RWPE2 (cell line): ENCODE measurements at regions not wholly inside any gene's neighbourhood (a gene's known extent, or its start where the extent isn't known, plus 50 kb on each side); places are given as distances from the start of the nearest gene placed in this dataset.
A peak's percentile ranks its signal among the peaks of the same experiment; 100 is the strongest.
"Not testable (repeated sequence)": the region's sequence is repeated elsewhere in the genome, so short reads cannot be mapped to it uniquely, and the experiment has no call there.

ENCODE experiments used
- ATAC-seq: fragments of 200-7000 bp; cut with Tn5 transposase; 3 replicates; pipeline ENCODE4 v1.9.1; 2021; ENCODE audit warnings: low read depth
- DNase-seq: peaks from one replicate; pipeline ENCODE4 v3.0.0-alpha.2; 2020; ENCODE audit warnings: low spot score
- H3K27ac ChIP-seq: fragments of 450-650 bp; 2 replicates; pipeline ENCODE4 v1.5.1; 2017; ENCODE audit warnings: mild to moderate bottlenecking; ENCODE audit not compliant: poor library complexity, severe bottlenecking
- H3K27me3 ChIP-seq: fragments of 250-450 bp; sonication (Bioruptor Pico); 2 replicates; pipeline ENCODE4 v1.5.1; 2021; ENCODE audit warnings: mild to moderate bottlenecking, moderate library complexity; ENCODE audit not compliant: insufficient read depth, poor library complexity, severe bottlenecking
- H3K36me3 ChIP-seq: fragments of 250-450 bp; sonication (Bioruptor Pico); 2 replicates; pipeline ENCODE4 v1.5.1; 2020; ENCODE audit warnings: low read depth, mild to moderate bottlenecking, moderate library complexity
- H3K4me1 ChIP-seq: fragments of 250-450 bp; sonication (Bioruptor Pico); 2 replicates; pipeline ENCODE4 v1.5.1; 2021; ENCODE audit warnings: mild to moderate bottlenecking, moderate library complexity; ENCODE audit not compliant: insufficient read depth, poor library complexity, severe bottlenecking
- H3K4me3 ChIP-seq: fragments of 250-450 bp; sonication (Bioruptor Pico); 2 replicates; pipeline ENCODE4 v1.5.1; 2021; ENCODE audit warnings: mild to moderate bottlenecking, moderate library complexity; ENCODE audit not compliant: severe bottlenecking
- H3K9me3 ChIP-seq: fragments of 250-450 bp; sonication (Bioruptor Pico); 2 replicates; pipeline ENCODE4 v1.5.1; 2021; ENCODE audit warnings: mild to moderate bottlenecking, moderate library complexity; ENCODE audit not compliant: severe bottlenecking
- TF ChIP-seq, protein P1 (sequence below): fragments of 450-650 bp; IDR thresholded peaks from one replicate; pipeline ENCODE4 v1.5.1; 2017; ENCODE audit warnings: mild to moderate bottlenecking, moderate library complexity; ENCODE audit not compliant: poor library complexity, severe bottlenecking

GRCh38 chr12:89768586-89769482 is 60.2 kb upstream of the ATP2B1 start:
- TF ChIP-seq, protein P1, sequence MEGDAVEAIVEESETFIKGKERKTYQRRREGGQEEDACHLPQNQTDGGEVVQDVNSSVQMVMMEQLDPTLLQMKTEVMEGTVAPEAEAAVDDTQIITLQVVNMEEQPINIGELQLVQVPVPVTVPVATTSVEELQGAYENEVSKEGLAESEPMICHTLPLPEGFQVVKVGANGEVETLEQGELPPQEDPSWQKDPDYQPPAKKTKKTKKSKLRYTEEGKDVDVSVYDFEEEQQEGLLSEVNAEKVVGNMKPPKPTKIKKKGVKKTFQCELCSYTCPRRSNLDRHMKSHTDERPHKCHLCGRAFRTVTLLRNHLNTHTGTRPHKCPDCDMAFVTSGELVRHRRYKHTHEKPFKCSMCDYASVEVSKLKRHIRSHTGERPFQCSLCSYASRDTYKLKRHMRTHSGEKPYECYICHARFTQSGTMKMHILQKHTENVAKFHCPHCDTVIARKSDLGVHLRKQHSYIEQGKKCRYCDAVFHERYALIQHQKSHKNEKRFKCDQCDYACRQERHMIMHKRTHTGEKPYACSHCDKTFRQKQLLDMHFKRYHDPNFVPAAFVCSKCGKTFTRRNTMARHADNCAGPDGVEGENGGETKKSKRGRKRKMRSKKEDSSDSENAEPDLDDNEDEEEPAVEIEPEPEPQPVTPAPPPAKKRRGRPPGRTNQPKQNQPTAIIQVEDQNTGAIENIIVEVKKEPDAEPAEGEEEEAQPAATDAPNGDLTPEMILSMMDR, result no peak
- no peak overlapping the region for H3K4me3 ChIP-seq

DNA sequence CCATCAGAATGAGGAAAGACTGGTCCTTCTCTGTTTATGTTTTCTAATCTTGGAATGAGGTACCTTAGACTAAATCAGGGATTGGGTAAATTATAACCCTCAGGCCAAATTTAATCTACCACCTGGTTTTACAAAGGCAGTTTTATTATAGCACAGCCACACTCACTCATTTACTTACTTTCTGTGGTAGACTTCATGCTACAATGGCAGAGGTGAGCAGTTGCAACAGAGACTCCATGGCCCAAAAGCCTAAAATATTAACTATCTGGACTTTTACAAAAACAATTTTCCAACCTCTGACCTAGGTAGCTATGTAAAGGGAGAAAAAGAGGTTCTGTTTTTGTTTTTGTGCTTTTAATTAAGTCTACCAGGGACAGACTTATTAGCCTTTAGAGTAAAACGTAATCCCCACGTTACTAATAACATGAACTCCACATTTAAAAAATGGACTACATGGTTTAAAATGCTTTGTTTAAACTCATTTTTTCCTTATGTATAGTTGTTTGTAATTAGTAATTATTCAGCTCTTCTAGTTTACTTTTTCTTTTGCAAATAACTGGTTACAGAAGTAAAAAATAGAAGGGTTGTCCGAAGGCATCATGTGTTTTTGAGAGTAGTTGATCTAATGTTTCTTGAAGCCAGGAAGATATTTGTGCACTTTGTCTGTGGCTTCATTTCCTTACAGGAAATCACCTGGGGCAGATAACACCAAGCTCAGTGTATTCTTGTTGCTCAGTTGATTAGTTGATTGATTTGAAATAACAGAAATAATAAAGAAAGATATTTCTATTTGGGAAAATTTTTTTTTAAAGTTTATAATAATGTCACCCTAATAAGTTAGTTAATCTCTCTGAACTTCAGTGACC is 57.6 kb upstream of the ATP2B1 start:
- Histone ChIP-seq H3K27me3 (no peaks in the 10 kb centered on the region), H3K9me3 (no peaks in the 10 kb centered on the region), H3K4me1 (peaks cover 30% of the 10 kb centered on the region), H3K36me3 (no peaks in the 10 kb centered on the region), H3K27ac (no peak overlapping the region), H3K4me3 (no peak overlapping the region)
- ATAC-seq, result no peak
- DNase-seq, result no peak
- TF ChIP-seq, protein P1, result no peak

More at GRCh38 chr12:89768586-89769482, 60.2 kb upstream of the ATP2B1 start:
- H3K36me3 ChIP-seq, result no peaks in the 10 kb centered on the region
- ATAC-seq, result peak; percentile 95
- peak; percentile 71 for DNase-seq
- no peaks in the 10 kb centered on the region for H3K27me3 ChIP-seq
- peaks cover 12% of the 10 kb centered on the region for H3K4me1 ChIP-seq
- no peaks in the 10 kb centered on the region for H3K9me3 ChIP-seq
- H3K27ac ChIP-seq, result peak overlapping the region; percentile 84

DNA sequence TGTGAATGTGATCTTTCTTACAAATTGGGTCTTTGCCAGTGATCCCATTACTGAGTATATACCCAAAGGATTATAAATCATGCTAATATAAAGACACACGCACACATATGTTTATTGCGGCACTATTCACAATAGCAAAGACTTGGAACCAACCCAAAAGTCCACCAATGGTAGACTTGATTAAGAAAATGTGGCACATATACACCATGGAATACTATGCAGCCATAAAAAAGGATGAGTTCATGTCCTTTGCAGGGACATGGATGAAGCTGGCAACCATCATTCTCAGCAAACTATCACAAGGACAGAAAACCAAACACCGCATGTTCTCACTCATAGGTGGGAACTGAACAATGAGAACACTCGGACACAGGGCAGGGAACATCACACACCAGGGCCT is 55.5 kb upstream of the ATP2B1 start:
- not testable (repeated sequence) for H3K27me3 ChIP-seq, H3K36me3 ChIP-seq, H3K9me3 ChIP-seq, ATAC-seq, H3K4me3 ChIP-seq, DNase-seq, H3K27ac ChIP-seq
- peaks cover 27% of the 10 kb centered on the region for H3K4me1 ChIP-seq

DNA sequence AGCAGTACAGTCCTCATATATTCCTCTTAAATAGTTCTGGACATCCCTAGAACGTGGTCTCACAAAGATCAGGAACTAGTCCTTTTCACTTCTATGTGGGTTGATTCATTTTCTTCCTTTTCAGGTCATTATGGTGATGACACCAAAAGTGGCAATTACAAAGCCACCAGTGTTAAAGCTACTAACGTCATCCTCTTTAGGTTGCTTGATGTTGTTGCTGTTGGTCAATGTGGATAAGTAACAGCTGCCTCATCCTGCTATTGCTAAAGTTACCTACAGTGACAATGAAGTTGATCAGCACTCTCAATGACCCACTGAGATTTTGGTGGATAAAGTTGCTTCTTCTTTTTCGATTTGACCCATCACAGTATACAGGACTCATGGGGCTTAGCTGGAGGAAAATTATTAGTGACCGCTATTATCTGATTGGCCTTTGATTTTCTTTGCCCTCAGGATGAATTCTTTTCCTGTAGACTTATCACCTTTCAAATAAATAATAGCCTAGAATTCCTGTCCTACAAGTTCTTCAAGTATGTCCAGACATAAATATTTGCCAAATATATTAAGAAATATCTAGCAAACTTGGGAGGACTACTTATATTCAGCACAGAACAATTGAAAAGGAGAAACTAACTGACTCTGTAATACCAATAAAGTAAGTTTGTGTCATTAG is 54.0 kb upstream of the ATP2B1 start:
- DNase-seq (no peak), ATAC-seq (peak; percentile 35; the same call in 2 of the 3 replicates)
- H3K27ac ChIP-seq, result peak overlapping the region; percentile 21
- no peak overlapping the region for H3K4me3 ChIP-seq
- no peaks in the 10 kb centered on the region for H3K27me3 ChIP-seq
- H3K36me3 ChIP-seq, result no peaks in the 10 kb centered on the region
- TF ChIP-seq, protein P1, result no peak
- H3K9me3 ChIP-seq, result no peaks in the 10 kb centered on the region
- peaks cover 24% of the 10 kb centered on the region for H3K4me1 ChIP-seq

GRCh38 chr12:89760783-89761182 is 52.1 kb upstream of the ATP2B1 start:
- no peak overlapping the region for H3K27ac ChIP-seq

More at GRCh38 chr12:89760783-89761182, 52.1 kb upstream of the ATP2B1 start:
- Histone ChIP-seq H3K9me3 (no peaks in the 10 kb centered on the region), H3K4me1 (peaks cover 40% of the 10 kb centered on the region), H3K36me3 (no peaks in the 10 kb centered on the region), H3K4me3 (no peak overlapping the region), H3K27me3 (no peaks in the 10 kb centered on the region)
- no peak for ATAC-seq
- TF ChIP-seq, protein P1, result no peak
- DNase-seq, result no peak
